Large intestine (tissue), 3 donors: ENCODE measurements at regions not wholly inside any gene's neighbourhood (a gene's known extent, or its start where the extent isn't known, plus 50 kb on each side); places are given as distances from the start of the nearest gene placed in this dataset.

Experiments used
- DNase-seq, 2 donors: peaks; one replicate each; pipeline versions ENCODE4 v3.0.0 to v3.0.0-alpha.2; 2013
- H3K27ac ChIP-seq: one replicate; pipeline ENCODE4 v1.5.1; 2013; ENCODE audit warnings: low read length
- H3K27me3 ChIP-seq: 2 replicates; pipeline ENCODE4 v1.6.1; 2013; ENCODE audit warnings: low read length; ENCODE audit not compliant: control insufficient read depth, insufficient read depth
- H3K36me3 ChIP-seq: 2 replicates; pipeline ENCODE4 v1.6.1; 2013; ENCODE audit warnings: low read length; ENCODE audit not compliant: control insufficient read depth, insufficient read depth
- H3K4me1 ChIP-seq: one replicate; pipeline ENCODE4 v1.6.1; 2013; ENCODE audit warnings: low read length; ENCODE audit not compliant: control insufficient read depth, insufficient read depth
- H3K4me3 ChIP-seq: one replicate; pipeline ENCODE4 v1.5.1; 2013; ENCODE audit warnings: low read length
- H3K9me3 ChIP-seq: one replicate; pipeline ENCODE4 v1.6.1; 2013; ENCODE audit warnings: mild to moderate bottlenecking, low read depth, low read length, moderate library complexity; ENCODE audit not compliant: control insufficient read depth
- WGBS: methylation state at CpG from one replicate; pipeline ENCODE4 v1.1.5; 2013; ENCODE audit warnings: low lambda C conversion rate; ENCODE audit not compliant: insufficient coverage; 5-methylcytosine and 5-hydroxymethylcytosine counted together

DNA sequence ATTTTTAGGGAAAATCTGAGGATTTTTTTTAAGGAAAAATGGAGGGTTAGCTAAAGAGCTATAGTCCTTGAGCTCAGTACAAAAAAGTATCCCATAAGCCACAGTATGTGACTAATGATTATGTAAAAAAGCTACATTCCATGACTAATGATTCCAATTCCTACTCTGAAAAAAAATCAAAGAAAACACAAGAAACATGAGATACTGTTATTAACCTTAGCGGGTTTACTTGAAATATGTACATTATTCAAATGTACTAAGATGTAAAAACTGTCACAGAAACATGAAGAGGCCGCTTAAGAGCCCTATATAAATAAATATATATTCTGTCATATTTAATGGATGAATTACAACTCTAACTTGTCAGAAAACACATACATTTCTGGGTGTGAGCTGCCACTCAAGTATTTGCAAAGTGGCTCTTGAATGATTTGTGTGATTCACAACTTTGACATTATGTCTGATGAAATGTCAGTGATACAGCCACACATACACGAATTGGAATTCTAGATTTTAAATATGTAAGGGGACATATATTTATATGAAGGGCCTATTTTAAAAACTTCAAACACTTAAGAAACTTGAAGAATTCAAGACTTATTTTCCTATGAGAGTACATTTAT lies 518.7 kb upstream of the SUCLG2 start:
- WGBS = 88% methylated on average over 2 of the region's 3 CpGs
- no peak for DNase-seq
- H3K27ac ChIP-seq = no peak overlapping the region
- H3K36me3 ChIP-seq = no peaks in the 10 kb centered on the region
- no peaks in the 10 kb centered on the region for H3K27me3 ChIP-seq
- H3K9me3 ChIP-seq = peaks cover 4% of the 10 kb centered on the region
- no peaks in the 10 kb centered on the region for H3K4me1 ChIP-seq
- H3K4me3 ChIP-seq = no peak overlapping the region

DNA sequence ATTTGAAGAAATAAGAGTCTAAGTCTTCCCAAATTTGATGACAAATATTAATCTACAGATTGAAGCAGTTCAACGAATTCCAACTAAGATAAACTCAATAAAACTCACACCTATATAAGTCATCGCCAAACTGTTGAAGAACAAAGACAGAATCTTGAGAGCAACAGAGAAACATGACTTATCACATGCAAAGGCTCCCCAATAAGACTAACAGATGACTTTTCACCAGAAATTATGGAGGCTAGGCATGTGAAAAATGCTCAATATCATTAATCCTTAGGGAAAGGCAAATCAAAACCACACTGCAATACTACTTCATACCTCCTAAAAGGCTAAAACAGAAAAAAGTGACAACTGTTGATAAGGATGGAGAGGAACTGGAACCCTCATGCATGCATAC lies 517.6 kb upstream of the SUCLG2 start:
- Histone ChIP-seq H3K27ac (no peak overlapping the region), H3K4me3 (no peak overlapping the region), H3K9me3 (peaks cover 4% of the 10 kb centered on the region), H3K36me3 (no peaks in the 10 kb centered on the region), H3K4me1 (no peaks in the 10 kb centered on the region), H3K27me3 (no peaks in the 10 kb centered on the region)
- 100% methylated on average over 1 of the region's 2 CpGs for WGBS
- no peak for DNase-seq

DNA sequence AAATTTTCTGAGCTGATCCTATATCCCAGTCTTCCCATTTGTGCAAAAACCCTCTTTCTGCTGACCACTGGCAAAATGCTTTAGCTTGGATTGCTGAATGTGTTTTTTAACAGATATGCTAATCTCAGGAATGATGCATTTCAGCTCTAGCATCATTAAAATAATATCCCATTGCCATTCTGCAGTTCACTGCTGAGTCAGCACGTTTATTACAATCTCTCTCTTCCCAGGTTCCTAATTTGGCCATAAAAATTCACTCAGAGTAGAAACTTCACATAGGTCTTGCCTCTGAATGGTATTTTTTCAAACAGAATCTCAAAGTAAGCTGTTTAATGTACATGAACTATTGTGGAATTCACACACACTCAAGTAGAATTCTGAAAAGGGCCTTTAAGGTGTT lies 509.6 kb upstream of the SUCLG2 start:
- no peaks in the 10 kb centered on the region for H3K9me3 ChIP-seq
- no CpG with 5 or more reads among the region's 1 CpG for WGBS
- no peak overlapping the region for H3K4me3 ChIP-seq
- H3K27ac ChIP-seq = no peak overlapping the region
- no peak for DNase-seq
- no peaks in the 10 kb centered on the region for H3K4me1 ChIP-seq
- no peaks in the 10 kb centered on the region for H3K27me3 ChIP-seq
- H3K36me3 ChIP-seq = no peaks in the 10 kb centered on the region

DNA sequence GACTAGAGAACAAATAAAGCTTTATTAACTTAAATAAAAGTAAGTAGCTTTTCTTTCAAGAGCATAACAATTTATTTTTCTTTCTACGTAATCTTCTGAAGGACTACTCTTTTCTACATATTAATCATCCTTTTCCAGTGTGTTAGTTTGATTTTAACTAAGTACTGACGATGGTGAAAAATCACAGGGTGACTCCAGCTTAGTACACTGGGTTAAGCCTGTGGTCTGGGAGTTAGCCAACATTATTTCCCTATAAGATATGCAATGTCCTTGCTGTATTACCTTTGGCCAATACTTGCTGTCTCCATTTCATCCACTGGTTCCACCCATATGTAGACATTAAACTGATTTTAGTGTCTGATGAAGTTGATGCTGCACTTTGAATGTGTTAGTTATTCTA lies 508.6 kb upstream of the SUCLG2 start:
- no peak for DNase-seq
- WGBS = 92% methylated on average over 2 of the region's 2 CpGs
- Histone ChIP-seq H3K36me3 (no peaks in the 10 kb centered on the region), H3K27me3 (no peaks in the 10 kb centered on the region), H3K4me1 (no peaks in the 10 kb centered on the region), H3K4me3 (no peak overlapping the region), H3K27ac (no peak overlapping the region), H3K9me3 (no peaks in the 10 kb centered on the region)

DNA sequence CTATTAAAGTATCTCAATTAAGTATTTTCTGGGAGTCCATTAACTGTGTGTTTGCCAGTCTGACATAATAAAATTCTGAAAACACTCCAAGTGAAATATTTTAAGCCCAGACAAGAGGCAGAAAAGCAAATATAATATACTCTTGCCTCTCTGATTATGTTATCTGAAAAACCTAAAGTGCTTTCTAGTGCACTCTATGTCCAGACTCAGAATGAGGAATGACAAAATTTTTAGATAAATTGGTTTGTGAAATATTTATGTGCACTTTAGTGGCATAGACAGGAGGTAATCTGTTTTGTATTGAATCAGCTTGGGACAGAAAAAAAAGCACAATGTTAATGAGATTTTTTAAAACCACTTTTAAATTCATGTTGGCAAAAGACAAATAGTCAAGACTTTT lies 508.2 kb upstream of the SUCLG2 start:
- no peak for DNase-seq
- Histone ChIP-seq H3K36me3 (no peaks in the 10 kb centered on the region), H3K9me3 (no peaks in the 10 kb centered on the region), H3K27me3 (no peaks in the 10 kb centered on the region), H3K4me3 (no peak overlapping the region), H3K27ac (no peak overlapping the region), H3K4me1 (no peaks in the 10 kb centered on the region)

DNA sequence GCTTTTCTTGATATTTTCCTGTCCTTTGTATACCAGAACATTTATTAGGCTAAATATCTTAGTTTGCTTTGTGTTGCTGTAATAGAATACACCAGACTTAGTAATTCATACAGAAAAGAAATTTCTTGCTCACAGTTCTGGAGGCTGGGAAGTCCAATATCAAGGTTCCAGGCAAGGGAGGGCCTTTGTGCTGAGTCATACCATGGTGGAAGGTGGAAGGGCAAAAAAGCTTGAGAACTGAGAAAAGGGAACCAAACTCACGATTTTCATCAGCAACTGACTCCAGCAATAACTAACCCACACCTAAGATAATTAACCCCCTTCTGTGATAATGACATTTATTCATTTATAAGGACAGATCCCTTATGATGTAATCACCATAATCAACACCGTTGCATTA lies 496.9 kb upstream of the SUCLG2 start:
- no peaks in the 10 kb centered on the region for H3K36me3 ChIP-seq
- H3K9me3 ChIP-seq = no peaks in the 10 kb centered on the region
- no peak for DNase-seq
- WGBS = no CpG with 5 or more reads among the region's 2 CpGs
- no peaks in the 10 kb centered on the region for H3K4me1 ChIP-seq
- no peak overlapping the region for H3K27ac ChIP-seq
- no peak overlapping the region for H3K4me3 ChIP-seq
- no peaks in the 10 kb centered on the region for H3K27me3 ChIP-seq

DNA sequence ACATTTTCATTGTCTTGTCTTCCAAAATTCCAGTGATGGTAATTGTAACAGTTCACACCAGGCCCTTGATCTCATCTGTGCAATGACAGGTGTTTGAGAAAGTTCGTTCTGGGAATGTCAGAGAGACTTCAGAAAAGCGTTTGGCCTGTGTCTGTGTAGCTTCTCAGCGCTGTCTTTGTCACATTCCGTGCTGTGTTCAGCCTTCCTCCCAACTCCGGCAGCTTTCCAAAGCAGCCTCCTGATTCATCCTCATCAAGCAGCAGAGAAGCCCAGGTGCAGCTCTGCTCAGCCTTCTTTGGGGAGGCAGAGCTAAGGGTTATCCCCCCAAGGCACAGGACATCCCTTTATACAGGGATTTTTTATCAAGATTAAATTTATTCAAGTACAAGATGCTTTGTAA lies 494.0 kb upstream of the SUCLG2 start:
- H3K27me3 ChIP-seq = no peaks in the 10 kb centered on the region
- H3K4me1 ChIP-seq = no peaks in the 10 kb centered on the region
- H3K9me3 ChIP-seq = no peaks in the 10 kb centered on the region
- H3K36me3 ChIP-seq = no peaks in the 10 kb centered on the region
- no CpG with 5 or more reads among the region's 5 CpGs for WGBS
- H3K27ac ChIP-seq = no peak overlapping the region
- no peak overlapping the region for H3K4me3 ChIP-seq
- DNase-seq = no peak

DNA sequence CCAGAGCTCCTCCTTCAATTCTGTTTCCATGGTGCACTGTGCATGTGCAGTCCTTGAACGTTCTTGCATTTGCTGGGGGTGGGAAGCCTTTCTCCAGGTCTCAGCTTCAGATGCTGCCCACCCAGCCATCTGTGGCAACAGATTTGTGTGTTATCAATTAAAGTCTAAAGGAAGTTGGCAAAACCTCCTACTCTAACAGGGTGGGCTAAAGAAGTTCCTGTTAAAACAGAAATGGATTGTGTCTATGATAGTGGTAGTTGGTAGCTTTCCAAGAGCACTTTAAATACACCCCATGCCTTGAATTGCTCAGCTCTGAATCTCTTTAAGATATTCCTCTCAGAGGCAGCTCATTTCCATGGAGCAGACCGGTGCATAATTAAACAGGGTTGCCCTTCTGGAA lies 488.0 kb upstream of the SUCLG2 start:
- Histone ChIP-seq H3K27ac (no peak overlapping the region), H3K27me3 (no peaks in the 10 kb centered on the region), H3K36me3 (no peaks in the 10 kb centered on the region), H3K9me3 (no peaks in the 10 kb centered on the region), H3K4me3 (no peak overlapping the region), H3K4me1 (no peaks in the 10 kb centered on the region)
- WGBS = no CpG with 5 or more reads among the region's 2 CpGs
- no peak for DNase-seq

DNA sequence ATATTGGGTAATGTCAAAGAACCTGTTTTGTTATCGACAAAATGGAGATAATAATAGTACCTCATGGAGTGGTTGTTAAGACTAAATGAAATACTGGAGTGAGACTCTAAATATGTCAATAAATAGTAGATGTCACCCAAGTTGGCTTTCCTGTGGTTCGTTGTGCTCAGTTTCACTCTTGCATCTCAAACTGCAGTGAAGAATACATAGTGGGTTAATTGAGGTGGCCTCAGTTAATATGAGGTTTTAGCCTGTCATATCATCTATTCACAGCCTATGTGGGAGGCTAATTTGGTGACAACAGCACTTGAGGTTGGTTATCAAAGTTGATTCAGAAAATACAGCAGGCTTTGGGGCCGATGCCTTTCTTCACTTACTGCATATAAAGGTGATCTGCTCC lies 485.5 kb upstream of the SUCLG2 start:
- H3K9me3 ChIP-seq = no peaks in the 10 kb centered on the region
- H3K27ac ChIP-seq = no peak overlapping the region
- H3K27me3 ChIP-seq = no peaks in the 10 kb centered on the region
- WGBS = 100% methylated on average over 1 of the region's 3 CpGs
- H3K4me1 ChIP-seq = no peaks in the 10 kb centered on the region
- DNase-seq = no peak
- H3K36me3 ChIP-seq = no peaks in the 10 kb centered on the region
- no peak overlapping the region for H3K4me3 ChIP-seq

DNA sequence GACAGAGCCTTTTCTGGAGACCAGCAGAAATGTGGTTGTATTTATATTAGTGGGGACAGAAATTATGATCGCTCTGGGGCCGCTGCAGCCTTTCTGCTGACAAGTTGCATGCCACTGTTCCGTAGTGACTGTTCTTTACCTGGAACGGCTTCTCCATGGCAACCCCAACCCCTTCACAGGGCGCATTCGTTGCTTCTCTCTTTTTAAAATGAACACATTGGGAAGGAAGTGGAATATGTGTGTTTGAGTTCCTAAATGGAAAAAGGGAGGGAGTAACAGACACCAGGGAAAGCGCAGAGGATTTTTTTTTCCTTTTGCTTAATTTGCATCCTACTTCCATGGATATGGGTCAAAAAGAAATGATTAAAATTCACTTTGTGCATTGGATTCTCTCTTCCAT lies 482.0 kb upstream of the SUCLG2 start:
- Histone ChIP-seq H3K27ac (no peak overlapping the region), H3K9me3 (no peaks in the 10 kb centered on the region), H3K4me3 (no peak overlapping the region), H3K36me3 (no peaks in the 10 kb centered on the region), H3K4me1 (no peaks in the 10 kb centered on the region), H3K27me3 (no peaks in the 10 kb centered on the region)
- DNase-seq = no peak
- WGBS = no CpG with 5 or more reads among the region's 7 CpGs

DNA sequence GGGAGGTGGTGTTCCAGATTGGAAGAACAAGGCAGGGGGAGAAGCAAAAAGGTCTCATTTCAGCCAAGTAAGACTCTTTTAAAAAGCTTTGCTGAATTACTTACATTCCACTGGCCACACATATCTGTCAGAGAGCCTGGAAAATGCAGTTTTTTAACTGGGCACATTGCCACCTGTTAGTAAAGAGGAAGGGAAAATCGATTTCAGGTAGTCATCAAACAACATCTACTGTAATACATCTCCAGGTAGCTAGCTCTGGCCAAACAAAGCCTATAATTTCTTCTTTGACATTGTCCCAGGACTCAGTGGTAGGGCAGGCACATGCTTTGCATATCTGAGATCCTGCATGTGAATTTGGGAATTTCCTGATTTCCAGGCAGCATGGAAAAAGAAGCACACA lies 480.7 kb upstream of the SUCLG2 start:
- no CpG with 5 or more reads among the region's 1 CpG for WGBS
- Histone ChIP-seq H3K27me3 (no peaks in the 10 kb centered on the region), H3K36me3 (no peaks in the 10 kb centered on the region), H3K4me3 (no peak overlapping the region), H3K9me3 (no peaks in the 10 kb centered on the region), H3K27ac (no peak overlapping the region), H3K4me1 (no peaks in the 10 kb centered on the region)
- no peak for DNase-seq
